ENCODE measurements at regions not wholly inside any gene's neighbourhood (a gene's known extent, or its start where the extent isn't known, plus 50 kb on each side); places are given as distances from the start of the nearest gene placed in this dataset.
"Not testable (repeated sequence)": the region's sequence is repeated elsewhere in the genome, so short reads cannot be mapped to it uniquely, and the experiment has no call there.

DNA sequence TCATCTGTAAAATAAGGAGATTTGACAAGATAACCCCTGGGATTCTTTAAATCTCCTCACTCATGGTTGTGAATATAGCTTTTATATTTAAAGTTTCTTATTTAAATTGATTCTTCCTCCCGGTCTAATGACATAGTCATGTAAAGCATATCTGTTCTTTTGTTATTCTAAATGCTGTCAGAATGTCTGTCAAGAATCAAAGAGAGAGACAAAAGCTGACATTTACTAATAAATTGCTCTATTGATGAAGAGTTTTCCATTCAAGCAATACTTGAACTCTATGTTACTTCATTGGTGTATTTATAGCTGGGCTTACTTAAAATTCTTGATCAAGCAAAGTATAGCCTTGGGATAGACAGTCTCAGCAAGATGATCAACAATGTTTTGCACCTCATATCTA lies 865.8 kb downstream of the TBC1D32 start:
- Histone ChIP-seq H3K4me1 (no peaks in the 10 kb centered on the region), H3K36me3 (no peaks in the 10 kb centered on the region), H3K4me3 (no peak overlapping the region), H3K27ac (no peak overlapping the region), H3K27me3 (no peaks in the 10 kb centered on the region), H3K9me3 (no peaks in the 10 kb centered on the region)
- TF ChIP-seq EP300 (IDR thresholded peaks at IDR 0.05), result no peak
- TF ChIP-seq, protein P1, sequence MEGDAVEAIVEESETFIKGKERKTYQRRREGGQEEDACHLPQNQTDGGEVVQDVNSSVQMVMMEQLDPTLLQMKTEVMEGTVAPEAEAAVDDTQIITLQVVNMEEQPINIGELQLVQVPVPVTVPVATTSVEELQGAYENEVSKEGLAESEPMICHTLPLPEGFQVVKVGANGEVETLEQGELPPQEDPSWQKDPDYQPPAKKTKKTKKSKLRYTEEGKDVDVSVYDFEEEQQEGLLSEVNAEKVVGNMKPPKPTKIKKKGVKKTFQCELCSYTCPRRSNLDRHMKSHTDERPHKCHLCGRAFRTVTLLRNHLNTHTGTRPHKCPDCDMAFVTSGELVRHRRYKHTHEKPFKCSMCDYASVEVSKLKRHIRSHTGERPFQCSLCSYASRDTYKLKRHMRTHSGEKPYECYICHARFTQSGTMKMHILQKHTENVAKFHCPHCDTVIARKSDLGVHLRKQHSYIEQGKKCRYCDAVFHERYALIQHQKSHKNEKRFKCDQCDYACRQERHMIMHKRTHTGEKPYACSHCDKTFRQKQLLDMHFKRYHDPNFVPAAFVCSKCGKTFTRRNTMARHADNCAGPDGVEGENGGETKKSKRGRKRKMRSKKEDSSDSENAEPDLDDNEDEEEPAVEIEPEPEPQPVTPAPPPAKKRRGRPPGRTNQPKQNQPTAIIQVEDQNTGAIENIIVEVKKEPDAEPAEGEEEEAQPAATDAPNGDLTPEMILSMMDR (IDR thresholded peaks at IDR 0.05), result no peak
- TF ChIP-seq POLR2A (IDR thresholded peaks at IDR 0.05), result no peak
- no peak for DNase-seq (ENCODE audit: low spot score in 2 of 2)
- 47 to 49% methylated on average over 1 of the region's 1 CpG for WGBS, 2 donors

DNA sequence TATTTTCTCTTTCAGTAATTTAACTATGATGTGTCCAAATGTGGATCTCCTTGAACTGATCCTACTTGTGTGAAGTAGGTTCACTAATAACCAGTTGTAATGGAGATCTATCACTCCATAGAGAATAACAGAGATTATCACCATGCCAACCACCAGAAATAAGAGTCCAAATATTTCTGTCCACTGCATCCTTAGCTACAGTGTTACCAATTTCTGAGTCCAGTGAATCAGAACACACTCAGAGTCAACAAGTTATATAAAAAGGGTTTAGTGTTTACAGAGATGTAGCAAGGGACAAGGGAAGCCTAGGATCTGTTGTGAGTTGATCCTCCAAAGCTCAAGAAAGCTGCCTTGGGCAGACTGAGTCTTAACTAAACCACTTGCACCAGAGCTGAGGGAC lies 882.8 kb downstream of the TBC1D32 start:
- H3K4me1 ChIP-seq, result peaks cover 0 to 5% (median 0%) of the 10 kb centered on the region in 4 donors
- no peak for DNase-seq (ENCODE audit: low spot score in 2 of 2)
- H3K27ac ChIP-seq, result no peak overlapping the region
- no peak overlapping the region for H3K4me3 ChIP-seq
- H3K9me3 ChIP-seq, result no peaks in the 10 kb centered on the region
- H3K36me3 ChIP-seq, result no peaks in the 10 kb centered on the region
- TF ChIP-seq POLR2A (IDR thresholded peaks at IDR 0.05) (no peak), EP300 (IDR thresholded peaks at IDR 0.05) (no peak)
- TF ChIP-seq, protein P1 (IDR thresholded peaks at IDR 0.05), result no peak
- H3K27me3 ChIP-seq, result no peaks in the 10 kb centered on the region

DNA sequence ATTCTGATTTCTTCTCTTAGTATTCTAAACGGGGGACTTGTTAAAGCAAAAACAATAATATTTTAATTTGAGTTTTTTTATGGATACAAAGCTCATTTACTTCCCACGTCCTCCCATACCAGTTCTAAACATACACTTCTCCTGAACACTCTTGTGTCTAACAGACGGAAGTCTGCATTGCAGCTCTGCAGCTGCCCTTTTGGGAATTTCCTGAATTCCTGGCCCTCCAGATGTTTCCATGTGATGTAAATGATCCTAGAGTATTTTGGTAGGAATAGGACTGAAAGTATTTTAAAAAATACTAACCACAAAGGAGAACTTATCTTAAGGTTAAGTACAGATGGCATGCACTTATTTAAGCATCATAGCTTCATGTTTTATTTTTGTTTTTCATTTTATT lies 886.7 kb downstream of the TBC1D32 start:
- Histone ChIP-seq H3K4me3 (no peak overlapping the region), H3K4me1 (peaks cover 0 to 5% (median 0%) of the 10 kb centered on the region in 4 donors), H3K27me3 (no peaks in the 10 kb centered on the region), H3K27ac (no peak overlapping the region), H3K36me3 (no peaks in the 10 kb centered on the region), H3K9me3 (no peaks in the 10 kb centered on the region)
- 17 to 27% methylated on average over 3 of the region's 3 CpGs for WGBS, 2 donors
- DNase-seq (ENCODE audit: low spot score in 2 of 2), result no peak
- TF ChIP-seq EP300 (IDR thresholded peaks at IDR 0.05) (no peak), POLR2A (IDR thresholded peaks at IDR 0.05) (no peak)
- TF ChIP-seq, protein P1 (IDR thresholded peaks at IDR 0.05), result no peak

DNA sequence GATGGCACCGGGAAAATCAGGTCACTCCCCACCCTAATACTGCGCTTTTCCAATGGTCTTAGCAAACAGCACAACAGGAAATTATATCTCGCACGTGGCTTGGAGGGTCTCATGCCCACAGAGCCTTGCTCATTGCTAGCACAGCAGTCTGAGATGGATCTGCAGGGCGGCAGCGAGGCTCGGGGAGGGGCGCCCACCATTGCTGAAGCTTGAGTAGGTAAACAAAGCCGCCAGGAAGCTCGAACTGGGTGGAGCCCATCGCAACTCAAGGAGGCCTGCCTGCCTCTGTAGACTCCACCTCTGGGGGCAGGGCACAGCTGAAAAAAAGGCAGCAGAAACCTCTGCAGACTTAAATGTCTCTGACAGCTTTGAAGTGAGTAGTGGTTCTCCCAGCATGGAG lies 901.4 kb downstream of the TBC1D32 start:
- not testable (repeated sequence) for H3K9me3 ChIP-seq; H3K4me3 ChIP-seq; H3K27ac ChIP-seq; H3K36me3 ChIP-seq; H3K27me3 ChIP-seq; DNase-seq (ENCODE audit: low spot score in 2 of 2); H3K4me1 ChIP-seq
- WGBS, 2 donors, result 82 to 83% methylated on average over 11 of the region's 11 CpGs

DNA sequence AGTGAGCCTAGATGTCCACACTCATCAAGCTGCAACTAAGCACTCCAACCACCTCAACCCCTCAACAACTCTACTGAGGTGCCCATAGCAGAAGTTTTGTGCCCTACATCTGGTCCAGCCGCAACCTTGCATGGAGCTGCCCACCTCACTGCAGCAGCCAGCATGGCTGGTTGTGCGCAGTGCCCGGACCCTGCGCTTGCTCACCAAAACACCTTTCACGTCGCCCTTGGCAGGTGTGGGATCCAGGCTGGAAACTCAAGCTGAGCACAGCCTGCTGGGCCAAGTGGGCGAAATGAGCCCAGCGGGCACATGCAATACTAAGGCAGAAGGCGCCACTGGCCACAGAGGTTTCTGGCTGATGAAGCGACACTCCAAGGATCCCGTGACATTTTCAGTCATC lies 902.4 kb downstream of the TBC1D32 start:
- no peak overlapping the region for H3K4me3 ChIP-seq
- H3K4me1 ChIP-seq, result no peaks in the 10 kb centered on the region
- WGBS, 2 donors, result 92 to 96% methylated on average over 11 of the region's 11 CpGs
- TF ChIP-seq, protein P1 (IDR thresholded peaks at IDR 0.05), result no peak
- TF ChIP-seq POLR2A (IDR thresholded peaks at IDR 0.05) (no peak), EP300 (IDR thresholded peaks at IDR 0.05) (no peak)
- DNase-seq (ENCODE audit: low spot score in 2 of 2), result no peak
- no peak overlapping the region for H3K27ac ChIP-seq
- H3K9me3 ChIP-seq, result no peaks in the 10 kb centered on the region
- no peaks in the 10 kb centered on the region for H3K36me3 ChIP-seq
- no peaks in the 10 kb centered on the region for H3K27me3 ChIP-seq

DNA sequence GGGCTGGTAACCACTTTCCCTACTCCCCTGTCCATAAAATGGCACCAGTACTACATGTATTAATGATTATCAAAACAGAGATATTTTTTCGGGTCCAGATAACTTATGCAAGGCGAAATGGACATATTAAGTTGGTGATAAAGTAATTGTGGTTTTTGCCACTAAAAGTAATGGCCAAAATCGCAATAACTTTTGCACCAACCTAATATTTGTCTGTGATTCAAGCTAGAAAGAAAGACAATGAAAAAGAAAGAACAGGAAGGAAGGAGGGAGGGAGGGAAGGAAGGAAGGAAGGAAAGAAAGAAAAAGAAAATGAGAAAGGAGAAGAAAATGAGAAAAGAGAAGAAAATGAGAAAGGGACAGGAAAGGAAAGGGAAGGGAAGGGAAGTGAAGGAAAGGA lies 922.9 kb downstream of the TBC1D32 start:
- WGBS, 2 donors, result 79 to 90% methylated on average over 3 of the region's 3 CpGs
- no peak overlapping the region for H3K4me3 ChIP-seq
- no peaks in the 10 kb centered on the region for H3K9me3 ChIP-seq
- DNase-seq (ENCODE audit: low spot score in 2 of 2), result no peak
- no peak overlapping the region for H3K27ac ChIP-seq
- no peaks in the 10 kb centered on the region for H3K27me3 ChIP-seq
- TF ChIP-seq, protein P1 (IDR thresholded peaks at IDR 0.05), result no peak
- no peak for TF ChIP-seq POLR2A (IDR thresholded peaks at IDR 0.05)
- no peak for TF ChIP-seq EP300 (IDR thresholded peaks at IDR 0.05)
- H3K4me1 ChIP-seq, result no peaks in the 10 kb centered on the region
- H3K36me3 ChIP-seq, result no peaks in the 10 kb centered on the region

Data from tibial nerve (tissue), 4 donors.